GM18520 (cell line): ENCODE measurements at regions not wholly inside any gene's neighbourhood (a gene's known extent, or its start where the extent isn't known, plus 50 kb on each side); places are given as distances from the start of the nearest gene placed in this dataset.
"Not testable (repeated sequence)": the region's sequence is repeated elsewhere in the genome, so short reads cannot be mapped to it uniquely, and the experiment has no call there.

Experiments used
- ATAC-seq: cut with Tn5 transposase; IDR thresholded peaks from one replicate; pipeline ENCODE4 v1.9.1; 2021; ENCODE audit not compliant: unreplicated experiment

DNA sequence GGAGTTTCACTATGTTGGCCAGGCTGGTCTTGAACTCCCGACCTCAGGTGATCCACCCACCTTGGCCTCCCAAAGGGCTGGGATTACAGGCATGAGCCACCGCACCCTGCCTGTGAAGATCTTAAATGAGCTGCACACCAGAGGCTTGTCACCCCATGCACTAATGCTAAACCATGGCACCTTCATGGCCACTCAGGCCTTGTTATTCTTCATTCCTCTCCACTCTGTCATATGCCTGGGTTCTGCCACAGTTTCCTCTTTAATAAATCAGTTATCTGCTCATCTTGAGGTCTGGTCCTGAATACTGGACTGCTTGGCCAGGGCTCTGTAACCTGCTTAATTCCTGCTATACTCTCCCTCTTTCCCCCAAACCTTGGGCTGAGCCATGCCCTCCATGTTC, 104.3 kb upstream of the FOXN2 start:
- no peak for ATAC-seq

DNA sequence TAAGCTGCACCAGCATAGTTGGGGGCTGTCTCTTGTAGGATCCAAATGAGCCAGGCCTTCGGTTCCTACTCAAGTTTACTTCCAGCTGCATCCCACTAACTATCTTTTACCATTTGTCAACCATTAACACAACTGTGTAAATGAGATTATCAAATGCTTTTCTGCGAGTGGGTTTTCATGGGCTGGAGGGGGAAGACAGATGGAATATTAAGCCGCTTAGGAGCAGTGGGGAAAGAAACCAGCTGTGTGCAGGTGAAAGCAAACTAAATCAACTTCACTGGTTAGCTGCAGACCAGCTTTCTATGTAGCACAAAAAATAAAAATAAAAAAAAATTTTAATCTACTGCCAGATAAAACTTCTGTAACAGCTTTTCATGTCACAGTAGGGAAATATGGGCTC, 100.8 kb upstream of the FOXN2 start:
- ATAC-seq: no peak

DNA sequence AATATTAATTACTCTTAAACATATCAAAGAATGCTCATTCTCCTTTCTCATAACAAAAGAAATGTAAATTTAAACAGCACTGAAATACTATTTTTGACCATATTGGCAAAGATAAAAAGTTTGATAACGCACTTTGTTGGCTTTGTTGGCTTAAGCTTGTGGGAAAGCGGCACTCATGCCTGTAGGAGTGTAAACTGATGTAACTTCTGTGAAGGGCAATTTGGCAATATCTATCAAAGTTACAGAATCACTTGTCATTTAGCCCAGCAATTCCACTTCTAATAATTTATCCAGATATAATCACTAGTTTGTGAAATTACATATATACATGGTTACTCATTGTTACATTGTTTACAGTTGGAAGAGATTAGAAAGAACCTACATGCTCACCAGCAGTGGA, 96.3 kb upstream of the FOXN2 start:
- no peak for ATAC-seq

DNA sequence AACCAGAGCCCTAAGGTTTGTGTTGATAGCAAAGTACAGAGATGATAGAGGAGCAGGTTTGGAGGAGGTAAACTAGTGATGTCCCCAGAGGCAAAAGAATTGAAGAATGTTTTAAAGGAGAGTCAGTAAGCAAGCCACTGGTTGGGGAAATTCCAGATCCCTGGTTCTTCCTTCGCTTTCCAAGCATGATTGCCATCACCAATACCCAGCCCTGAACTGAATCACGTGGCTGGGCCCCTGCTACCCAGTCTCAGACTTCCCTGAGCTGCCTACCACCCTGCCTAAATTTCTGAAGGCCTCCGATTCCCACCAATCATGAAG, 95.3 kb upstream of the FOXN2 start:
- ATAC-seq: no peak

DNA sequence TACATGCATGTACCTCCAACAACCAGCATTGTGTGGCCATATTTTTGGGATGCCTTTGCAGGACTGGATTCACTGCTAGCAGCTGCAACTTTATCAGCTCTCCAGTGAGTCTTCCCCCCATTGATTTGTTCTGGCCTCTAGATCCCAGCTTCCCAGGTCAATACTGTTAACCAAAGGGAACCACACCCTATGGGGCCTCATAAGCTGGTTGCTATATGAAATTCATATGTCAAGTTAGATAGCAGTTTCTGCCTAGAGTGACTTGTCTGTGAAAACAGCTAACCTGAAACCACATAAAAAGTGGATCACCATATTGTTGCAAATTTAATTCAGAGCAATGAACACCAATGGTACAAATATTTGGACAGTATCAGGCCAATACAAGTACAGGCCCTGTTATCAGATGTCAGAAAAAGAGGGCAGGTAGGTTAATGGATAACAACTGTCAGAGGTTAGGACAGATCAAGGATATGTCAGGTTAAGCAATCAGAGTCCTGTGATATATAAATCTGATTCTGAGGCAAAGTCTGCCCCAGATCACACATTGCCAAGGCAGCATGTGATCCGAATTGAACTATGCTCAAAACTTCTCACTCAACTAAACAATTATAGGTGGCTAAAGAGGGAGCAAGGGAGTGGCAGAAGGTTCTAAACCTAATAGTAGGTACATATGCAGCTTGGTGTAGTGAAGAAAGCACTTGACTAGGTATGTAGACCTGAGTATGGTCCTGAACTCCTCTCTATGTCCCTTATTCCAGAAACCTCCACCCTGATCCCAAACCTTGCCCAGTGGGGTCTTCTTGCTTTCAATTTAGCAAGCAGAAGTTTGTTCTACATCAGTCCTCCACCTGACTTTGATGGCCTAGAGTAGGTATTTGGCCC, 94.7 kb upstream of the FOXN2 start:
- ATAC-seq: no peak

DNA sequence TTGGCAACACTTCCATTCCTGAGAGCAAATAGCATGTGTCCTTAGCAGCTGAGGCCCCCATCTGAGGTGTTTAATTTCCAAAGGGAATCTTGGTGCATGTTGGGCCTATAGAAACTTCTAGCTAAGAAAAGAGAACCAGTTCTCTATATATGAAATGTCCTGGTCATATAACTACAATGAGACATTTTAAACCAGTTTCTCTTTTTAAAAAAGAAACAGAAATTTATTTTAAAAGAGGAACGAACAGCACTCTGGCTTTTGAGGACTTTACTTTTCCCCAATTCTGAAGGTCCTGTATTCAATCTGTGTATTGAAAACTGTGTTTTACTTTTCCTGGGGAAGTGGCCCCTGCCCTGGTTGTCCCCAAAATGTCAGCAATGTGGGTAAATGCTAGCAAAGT, 94.0 kb upstream of the FOXN2 start:
- ATAC-seq: no peak

DNA sequence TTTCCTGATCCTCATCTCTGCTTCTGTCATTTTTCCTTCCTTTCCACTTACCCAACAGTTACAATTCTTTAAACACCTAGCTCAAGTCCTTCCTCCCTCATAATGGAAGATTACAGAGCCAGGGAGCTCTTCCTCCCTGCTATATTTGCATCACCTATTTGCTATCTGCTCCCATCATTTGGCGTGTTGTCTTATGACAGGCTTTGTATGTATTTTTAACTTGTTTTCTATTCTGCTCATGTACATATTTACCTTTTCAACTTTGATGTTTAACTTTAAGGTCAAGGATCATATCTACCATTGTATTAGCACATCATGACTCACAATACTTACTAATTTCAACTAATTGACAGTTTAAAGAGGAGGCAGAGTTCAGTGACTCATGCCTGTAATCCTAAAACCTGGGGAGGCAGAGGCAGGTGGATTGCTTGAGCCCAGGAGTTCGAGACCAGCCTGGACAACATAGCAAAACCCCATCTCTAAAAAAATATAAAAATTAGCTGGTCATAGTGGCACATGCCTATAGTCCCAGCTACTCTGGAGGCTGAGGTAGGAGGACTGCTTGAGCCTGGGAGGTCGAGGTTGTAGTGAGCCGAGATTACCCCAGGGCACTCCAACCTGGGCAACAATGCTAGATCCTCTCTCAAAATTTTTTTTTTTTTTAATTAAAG, 92.5 kb upstream of the FOXN2 start:
- ATAC-seq: no peak

DNA sequence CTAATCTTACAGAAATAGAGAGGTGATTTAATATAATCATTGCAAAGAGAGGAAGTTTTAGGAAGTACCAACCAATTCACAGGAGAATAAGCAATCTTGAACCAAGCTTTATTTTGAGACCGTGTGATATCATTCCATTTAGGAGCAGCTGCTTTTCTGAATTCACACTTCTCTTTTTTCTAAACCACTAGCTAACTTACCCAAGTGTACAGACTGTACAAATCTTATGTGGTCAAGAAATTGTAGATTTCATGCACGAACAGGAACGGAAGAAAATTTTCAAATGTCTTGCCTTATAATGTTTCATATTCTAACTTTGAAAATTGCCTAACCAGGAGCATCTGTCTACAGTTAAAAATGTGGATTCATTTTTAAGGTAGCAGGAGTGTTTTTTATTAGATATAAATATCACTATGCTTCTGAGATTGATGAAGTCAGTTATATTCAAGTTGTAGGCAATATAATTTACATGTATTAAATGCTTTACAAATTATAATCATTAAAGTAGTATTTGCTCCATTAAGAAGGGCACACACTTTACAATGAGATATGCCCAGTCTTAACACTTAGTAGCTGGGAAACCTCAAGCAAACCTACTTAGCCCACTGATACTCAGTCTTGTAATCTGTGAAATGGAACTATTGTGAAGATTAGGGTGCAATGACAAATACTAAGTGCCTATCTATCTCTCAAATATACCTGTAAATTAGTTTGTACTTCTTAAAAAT, 86.7 kb upstream of the FOXN2 start:
- ATAC-seq: no peak

DNA sequence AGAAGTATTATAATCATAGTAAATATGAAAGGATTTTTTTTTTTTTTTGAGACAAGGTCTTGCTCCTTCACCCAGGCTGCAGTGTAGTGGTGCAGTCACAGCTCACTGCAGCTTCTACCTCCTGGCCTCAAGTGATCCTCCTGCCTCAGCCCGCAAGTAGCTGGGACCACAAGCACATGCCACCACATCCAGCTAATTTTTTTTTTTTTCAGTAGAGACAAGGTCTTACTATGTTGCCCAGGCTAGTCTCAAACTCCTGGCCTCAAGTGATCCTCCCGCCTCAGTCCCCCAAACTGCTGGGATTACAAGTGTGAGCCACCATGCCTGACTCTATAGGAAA, 86.2 kb upstream of the FOXN2 start:
- no peak for ATAC-seq

DNA sequence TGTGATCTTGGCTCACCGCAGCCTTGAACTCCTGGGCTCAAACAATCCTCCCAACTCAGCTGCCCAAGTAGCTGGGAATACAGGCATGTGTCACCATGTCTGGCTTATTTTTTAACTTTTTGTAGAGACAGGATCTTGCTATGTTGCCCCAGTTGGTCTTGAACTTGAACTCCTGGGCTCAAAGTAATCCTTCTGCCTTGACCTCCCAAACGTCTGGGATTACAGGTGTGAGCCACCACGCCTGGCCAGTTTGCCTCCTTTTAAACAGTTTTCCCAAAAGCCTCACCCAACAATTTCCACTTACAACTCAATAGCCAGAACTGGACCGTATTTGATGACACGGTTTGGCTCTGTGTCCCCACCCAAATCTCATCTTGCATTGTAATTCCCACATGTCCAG, 85.4 kb upstream of the FOXN2 start:
- no peak for ATAC-seq

DNA sequence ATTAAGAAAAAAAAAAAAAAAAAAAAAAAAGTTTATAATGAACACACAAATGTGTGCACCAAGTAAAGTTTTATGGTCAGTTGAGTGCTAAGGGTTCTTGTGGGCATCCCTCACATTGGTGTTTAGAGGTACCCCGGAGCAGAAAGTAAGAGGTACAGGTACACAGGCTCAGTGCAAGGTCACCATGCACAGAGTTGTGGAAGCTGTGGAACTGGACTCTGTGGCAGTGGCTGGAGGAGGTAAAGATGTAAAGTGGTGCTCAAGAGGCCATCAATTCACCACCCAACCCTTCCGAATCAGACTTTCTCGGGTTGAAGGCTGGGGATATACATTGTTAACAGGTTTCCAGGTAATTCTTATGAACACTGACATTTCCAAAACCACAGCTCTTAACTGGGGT, 83.6 kb upstream of the FOXN2 start:
- ATAC-seq: no peak

DNA sequence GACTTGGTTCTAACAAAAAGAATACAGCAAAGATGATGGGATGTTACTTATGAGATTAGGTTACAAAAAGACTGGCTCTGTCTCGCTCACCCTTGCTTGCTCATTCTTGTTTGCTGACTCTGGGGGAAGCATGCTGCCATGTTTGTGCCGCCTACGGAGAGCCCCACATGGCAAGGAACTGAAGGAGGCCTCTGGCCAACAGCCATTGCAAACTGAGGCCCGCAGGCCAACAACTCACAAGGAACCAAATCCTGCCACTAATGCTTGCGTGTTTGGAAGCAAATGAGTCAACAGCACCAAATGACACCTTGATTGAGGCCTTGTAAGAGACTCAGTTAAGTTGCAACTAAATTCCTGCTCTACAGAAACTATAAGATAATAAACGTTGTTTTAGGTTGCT, 82.1 kb upstream of the FOXN2 start:
- ATAC-seq: no peak

DNA sequence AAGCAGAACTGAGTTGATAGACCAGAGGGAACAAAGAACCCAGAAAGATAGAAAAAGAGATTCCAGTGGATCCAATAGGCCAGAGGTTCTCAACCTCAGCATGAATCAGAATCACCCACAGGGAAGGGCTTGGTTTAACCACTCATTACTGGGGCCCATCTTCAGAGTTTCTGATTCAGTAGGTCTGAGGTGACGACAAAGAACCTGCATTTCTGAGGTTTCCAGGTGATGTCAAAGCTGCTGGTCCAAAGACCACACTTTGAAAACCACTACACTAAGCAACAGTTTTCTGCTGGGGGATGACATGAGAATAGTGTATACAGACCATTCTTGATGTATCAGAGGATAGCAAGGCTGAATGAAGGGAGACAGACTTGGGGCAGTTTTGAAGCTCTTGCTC, 81.5 kb upstream of the FOXN2 start:
- no peak for ATAC-seq

DNA sequence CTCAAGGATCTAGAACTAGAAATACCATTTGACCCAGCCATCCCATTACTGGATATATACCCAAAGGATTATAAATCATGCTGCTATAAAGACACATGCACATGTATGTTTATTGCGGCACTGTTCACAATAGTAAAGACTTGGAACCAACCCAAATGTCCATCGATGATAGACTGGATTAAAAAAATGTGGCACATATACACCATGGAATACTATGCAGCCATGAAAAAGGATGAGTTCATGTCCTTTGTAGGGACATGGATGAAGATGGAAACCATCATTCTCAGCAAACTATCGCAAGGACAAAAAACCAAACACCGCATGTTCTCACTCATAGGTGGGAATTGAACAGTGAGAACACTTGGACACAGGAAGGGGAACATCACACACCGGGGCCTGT, 80.7 kb upstream of the FOXN2 start:
- not testable (repeated sequence) for ATAC-seq

DNA sequence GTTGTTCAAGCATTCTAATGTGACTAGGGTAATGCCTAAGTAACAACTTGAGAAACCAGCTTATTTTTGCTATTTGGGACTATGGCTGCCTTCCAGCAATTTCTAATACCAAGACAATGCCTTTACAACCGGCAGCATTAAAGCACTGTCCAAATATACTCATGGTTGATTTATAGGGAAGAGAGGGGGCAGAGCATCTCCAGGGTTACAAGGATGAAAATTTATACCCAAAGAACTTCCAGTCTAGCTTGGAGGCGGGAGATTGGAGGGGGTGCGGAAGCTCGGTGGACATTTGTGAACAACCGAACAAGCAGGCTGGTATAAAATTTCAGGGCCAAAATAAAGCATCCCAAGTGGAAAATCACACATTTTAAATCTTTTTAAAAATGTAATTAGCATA, 79.4 kb upstream of the FOXN2 start:
- no peak for ATAC-seq

DNA sequence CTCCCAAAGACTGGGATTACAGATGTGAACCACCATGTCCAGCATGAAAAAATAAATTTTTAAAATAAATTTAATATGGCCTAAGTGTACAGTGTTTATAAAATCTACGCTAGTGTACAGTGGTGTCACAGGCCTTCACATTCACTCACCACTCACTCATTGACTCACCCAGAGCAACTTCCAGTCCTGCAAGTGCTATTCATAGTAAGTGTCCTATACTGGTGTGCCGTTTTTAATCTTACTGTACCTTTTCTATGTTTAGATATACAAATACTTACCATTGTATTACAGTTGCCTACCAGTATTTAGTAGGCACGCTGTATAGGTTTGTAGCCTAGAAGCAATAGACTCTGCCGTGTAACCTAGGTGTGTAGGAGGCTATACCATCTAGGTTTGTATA, 76.1 kb upstream of the FOXN2 start:
- ATAC-seq: no peak

DNA sequence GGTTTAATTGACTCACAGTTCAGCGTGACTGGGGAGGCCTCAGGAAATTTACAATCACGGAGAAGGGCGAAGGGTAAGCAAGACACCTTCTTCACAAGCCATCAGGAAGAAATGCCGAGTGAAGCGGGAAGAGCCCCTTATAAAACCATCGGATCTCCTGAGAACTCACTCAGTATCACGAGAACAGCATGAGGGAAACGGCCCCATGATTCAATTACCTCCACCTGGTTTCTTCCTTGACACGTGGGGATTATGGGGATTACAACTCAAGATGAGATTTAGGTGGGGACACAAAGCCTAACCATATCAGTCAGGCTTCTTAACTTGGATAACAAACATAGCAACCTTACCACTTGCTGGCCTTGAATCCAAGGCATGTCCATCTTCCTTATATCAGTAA, 73.6 kb upstream of the FOXN2 start:
- ATAC-seq: no peak

DNA sequence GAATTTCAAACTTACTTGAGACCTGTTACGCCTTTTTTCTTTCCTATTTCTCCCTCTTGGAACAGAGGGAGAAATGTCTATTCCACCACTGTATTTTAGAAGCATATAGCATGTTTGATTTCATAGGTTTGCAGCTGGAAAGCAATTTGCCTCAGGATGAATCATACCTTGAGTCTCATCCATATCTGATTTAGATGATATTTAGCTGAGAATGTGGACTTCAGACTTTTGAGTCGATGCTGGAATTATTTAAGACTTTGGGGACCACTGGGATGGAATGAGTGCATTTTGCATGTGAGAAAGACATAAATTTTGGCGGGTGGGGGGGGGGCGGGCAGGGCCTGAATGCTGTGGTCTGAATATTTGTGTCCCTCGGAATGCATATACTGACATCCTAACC, 67.3 kb upstream of the FOXN2 start:
- ATAC-seq: no peak

DNA sequence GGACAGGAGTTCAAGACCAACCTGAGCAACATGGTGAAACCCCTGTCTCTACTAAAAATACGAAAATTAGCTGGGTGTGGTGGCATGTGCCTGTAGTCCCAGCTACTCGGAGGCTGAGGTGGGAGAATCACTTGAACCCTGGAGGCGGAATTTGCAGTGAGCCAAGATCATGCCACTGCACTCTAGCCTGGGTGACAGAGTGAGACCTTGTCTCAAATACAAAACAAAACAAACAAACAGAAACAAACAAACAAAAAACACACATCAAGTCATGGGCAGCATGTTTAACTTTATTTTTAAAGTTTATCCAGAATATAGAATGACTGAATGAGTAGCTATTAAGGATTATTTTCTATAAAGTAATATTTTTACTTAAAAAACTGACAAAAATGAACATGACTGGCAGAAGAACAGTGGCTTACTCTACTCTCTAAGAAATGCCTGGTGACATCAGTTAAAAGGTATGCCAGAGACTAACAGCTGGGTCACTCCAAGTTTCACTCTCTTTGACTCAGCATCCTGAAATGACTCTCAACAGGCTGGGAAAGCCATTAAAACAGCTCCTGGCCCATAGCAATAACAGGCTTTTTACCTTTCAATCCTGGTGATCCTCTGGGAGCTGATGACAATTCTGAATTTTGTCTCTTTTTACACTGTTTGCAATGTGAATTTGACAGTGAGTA, 66.1 kb upstream of the FOXN2 start:
- ATAC-seq: peak; percentile 94

DNA sequence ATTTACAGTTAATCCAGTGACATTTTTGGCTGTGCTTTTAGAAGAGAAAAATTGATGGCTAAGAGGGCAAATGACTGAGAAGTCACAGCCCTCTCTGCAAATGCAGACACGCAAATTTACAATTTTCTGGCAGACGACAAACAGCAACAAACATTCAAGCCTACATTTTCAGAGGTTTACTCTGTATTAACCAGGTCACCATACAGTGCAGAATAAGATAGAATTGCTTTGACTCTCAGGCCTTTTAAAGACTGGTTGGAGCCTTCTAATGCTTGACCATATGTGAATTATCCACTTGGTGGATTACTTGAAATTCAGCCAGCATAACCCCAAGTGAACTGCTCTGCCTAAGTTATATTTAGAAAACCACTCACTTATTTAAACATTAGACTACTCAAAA, 65.5 kb upstream of the FOXN2 start:
- no peak for ATAC-seq

DNA sequence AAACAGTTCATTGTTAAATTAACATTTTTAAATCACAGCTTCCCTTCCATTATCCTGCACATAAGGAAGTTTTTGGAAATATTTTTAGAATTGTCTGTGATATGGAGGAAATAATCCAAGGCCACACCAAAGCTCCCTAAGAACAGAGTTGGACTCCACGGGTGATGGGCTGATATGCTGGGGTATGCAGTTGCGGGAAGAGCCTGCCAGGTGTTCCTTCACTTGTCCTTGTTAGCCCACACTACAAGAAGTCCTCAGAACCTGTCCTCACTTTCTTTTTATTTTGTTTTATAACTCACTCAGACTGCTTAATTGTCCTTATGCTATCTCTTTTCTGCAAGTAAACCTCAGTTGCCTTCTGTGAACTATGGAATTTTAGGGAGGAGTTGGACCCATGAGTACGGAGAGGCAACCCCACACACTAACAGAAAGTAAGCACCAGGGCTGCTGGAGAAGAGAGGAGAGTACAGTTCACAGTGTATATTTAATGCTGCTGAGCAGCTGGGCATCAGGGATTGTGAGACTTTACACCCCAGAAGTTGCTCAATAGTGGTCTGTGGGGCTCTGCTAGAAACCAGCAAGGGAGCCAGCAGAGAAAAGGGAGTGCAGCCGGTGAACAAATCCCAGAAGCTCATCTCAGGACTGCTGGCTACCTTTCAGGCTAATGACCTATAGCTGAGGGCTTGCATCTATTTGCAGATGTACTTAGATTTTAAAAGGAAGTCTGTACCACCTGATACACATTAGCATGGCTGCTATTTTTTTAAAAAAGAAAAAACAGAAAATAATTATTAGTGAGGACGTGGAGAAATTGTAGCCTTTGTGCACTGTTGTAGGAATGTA, 64.6 kb upstream of the FOXN2 start:
- ATAC-seq: no peak
